IPS DF 4.7 (cell line): ENCODE measurements at regions not wholly inside any gene's neighbourhood (a gene's known extent, or its start where the extent isn't known, plus 50 kb on each side); places are given as distances from the start of the nearest gene placed in this dataset.
A peak's percentile ranks its signal among the peaks of the same experiment; 100 is the strongest.
"Not testable (repeated sequence)": the region's sequence is repeated elsewhere in the genome, so short reads cannot be mapped to it uniquely, and the experiment has no call there.

Experiments
- DNase-seq: peaks from one replicate; pipeline ENCODE4 v3.0.0-alpha.2; 2013; ENCODE audit warnings: low spot score; ENCODE audit errors: extremely low read depth

- no peak for DNase-seq
These were observed 417.2 kb downstream of the SATB2 start for GRCh38 chr2:199040522-199040921.

GRCh38 chr2:199033761-199034160 lies 424.0 kb downstream of the SATB2 start:
- DNase-seq = not testable (repeated sequence)

- no peak for DNase-seq
These were observed 432.6 kb downstream of the SATB2 start for GRCh38 chr2:199025146-199025545.

- no peak for DNase-seq
These were observed 433.5 kb downstream of the SATB2 start for GRCh38 chr2:199024224-199024623.

- peak; percentile 3 for DNase-seq
These were observed 437.7 kb downstream of the SATB2 start for GRCh38 chr2:199019898-199020507.

GRCh38 chr2:199018826-199019225 lies 438.9 kb downstream of the SATB2 start:
- DNase-seq = no peak

- no peak for DNase-seq
These were observed 442.7 kb downstream of the SATB2 start for GRCh38 chr2:199015072-199015471.

GRCh38 chr2:199014226-199014625 lies 443.5 kb downstream of the SATB2 start:
- no peak for DNase-seq

- no peak for DNase-seq
These were observed 445.8 kb downstream of the SATB2 start for GRCh38 chr2:199011908-199012307.

- DNase-seq = no peak
These were observed 463.1 kb downstream of the SATB2 start for GRCh38 chr2:198994678-198995077.

- DNase-seq = no peak
These were observed 466.3 kb downstream of the SATB2 start for GRCh38 chr2:198991431-198991830.

- DNase-seq = no peak
These were observed 482.0 kb downstream of the SATB2 start for GRCh38 chr2:198975779-198976178.

GRCh38 chr2:198973785-198974184 lies 484.0 kb downstream of the SATB2 start:
- no peak for DNase-seq

GRCh38 chr2:198973181-198973580 lies 484.6 kb downstream of the SATB2 start:
- DNase-seq = no peak

- no peak for DNase-seq
These were observed 489.2 kb downstream of the SATB2 start for GRCh38 chr2:198968545-198968944.

- no peak for DNase-seq
These were observed 491.5 kb downstream of the SATB2 start for GRCh38 chr2:198966269-198966668.

- no peak for DNase-seq
These were observed 496.2 kb downstream of the SATB2 start for GRCh38 chr2:198961547-198961946.

- no peak for DNase-seq
These were observed 500.6 kb downstream of the SATB2 start for GRCh38 chr2:198957181-198957580.

- DNase-seq = no peak
These were observed 504.4 kb downstream of the SATB2 start for GRCh38 chr2:198953328-198953727.

GRCh38 chr2:198950803-198951202 lies 506.9 kb downstream of the SATB2 start:
- no peak for DNase-seq

- DNase-seq = no peak
These were observed 512.2 kb downstream of the SATB2 start for GRCh38 chr2:198945496-198945895.

- DNase-seq = no peak
These were observed 527.6 kb downstream of the SATB2 start for GRCh38 chr2:198930170-198930569.

GRCh38 chr2:198928026-198928425 lies 529.7 kb downstream of the SATB2 start:
- DNase-seq = no peak
